ENCODE measurements at regions not wholly inside any gene's neighbourhood (a gene's known extent, or its start where the extent isn't known, plus 50 kb on each side); places are given as distances from the start of the nearest gene placed in this dataset.

GRCh38 chr1:22343456-22344328, 108.0 kb upstream of the ZBTB40 start:
- TF ChIP-seq CTCF (IDR thresholded peaks at IDR 0.05) (no peak), POLR2A (IDR thresholded peaks at IDR 0.05) (no peak)
- no peaks in the 10 kb centered on the region for H3K27me3 ChIP-seq
- no peak overlapping the region for H3K27ac ChIP-seq
- no peaks in the 10 kb centered on the region for H3K9me3 ChIP-seq
- intact Hi-C loops (cut with DNase I; ENCODE audit: low total_unique reads), result no loop called here
- no peak overlapping the region for H3K4me3 ChIP-seq
- no peaks in the 10 kb centered on the region for H3K36me3 ChIP-seq
- DNase-seq, result no peak
- H3K4me1 ChIP-seq, result peaks cover 0 to 3% of the 10 kb centered on the region in 2 donors

GRCh38 chr1:22344329-22344630, 107.4 kb upstream of the ZBTB40 start:
- no peak overlapping the region for H3K4me3 ChIP-seq
- no peaks in the 10 kb centered on the region for H3K9me3 ChIP-seq
- no peak overlapping the region for H3K27ac ChIP-seq
- intact Hi-C loops (cut with DNase I; ENCODE audit: low total_unique reads), result no loop called here
- no peaks in the 10 kb centered on the region for H3K27me3 ChIP-seq
- no peak for TF ChIP-seq CTCF (IDR thresholded peaks at IDR 0.05)
- H3K36me3 ChIP-seq, result no peaks in the 10 kb centered on the region
- H3K4me1 ChIP-seq, result peaks cover 0 to 3% of the 10 kb centered on the region in 2 donors
- DNase-seq, result no peak

- Histone ChIP-seq H3K36me3 (no peaks in the 10 kb centered on the region), H3K4me3 (no peak overlapping the region), H3K4me1 (peaks cover 0 to 3% of the 10 kb centered on the region in 2 donors), H3K27ac (no peak overlapping the region), H3K9me3 (no peaks in the 10 kb centered on the region), H3K27me3 (no peaks in the 10 kb centered on the region)
- intact Hi-C loops (cut with DNase I; ENCODE audit: low total_unique reads), result no loop called here
- no peak for DNase-seq
- no peak for TF ChIP-seq CTCF (IDR thresholded peaks at IDR 0.05)
- TF ChIP-seq POLR2A (IDR thresholded peaks at IDR 0.05), result no peak
These were observed 106.6 kb upstream of the ZBTB40 start for GRCh38 chr1:22344851-22345560.

- Histone ChIP-seq H3K4me1 (peaks cover 0 to 14% of the 10 kb centered on the region in 2 donors), H3K36me3 (no peaks in the 10 kb centered on the region), H3K4me3 (no peak overlapping the region), H3K27ac (no peak overlapping the region), H3K9me3 (no peaks in the 10 kb centered on the region), H3K27me3 (no peaks in the 10 kb centered on the region)
- TF ChIP-seq POLR2A (IDR thresholded peaks at IDR 0.05) (no peak), CTCF (IDR thresholded peaks at IDR 0.05) (no peak)
- intact Hi-C loops (cut with DNase I; ENCODE audit: low total_unique reads), result no loop called here
- DNase-seq, result no peak
These were observed 103.5 kb upstream of the ZBTB40 start for GRCh38 chr1:22347854-22348760.

Data from uterus (tissue), 3 donors.